ENCODE measurements at regions not wholly inside any gene's neighbourhood (a gene's known extent, or its start where the extent isn't known, plus 50 kb on each side); places are given as distances from the start of the nearest gene placed in this dataset.

DNA sequence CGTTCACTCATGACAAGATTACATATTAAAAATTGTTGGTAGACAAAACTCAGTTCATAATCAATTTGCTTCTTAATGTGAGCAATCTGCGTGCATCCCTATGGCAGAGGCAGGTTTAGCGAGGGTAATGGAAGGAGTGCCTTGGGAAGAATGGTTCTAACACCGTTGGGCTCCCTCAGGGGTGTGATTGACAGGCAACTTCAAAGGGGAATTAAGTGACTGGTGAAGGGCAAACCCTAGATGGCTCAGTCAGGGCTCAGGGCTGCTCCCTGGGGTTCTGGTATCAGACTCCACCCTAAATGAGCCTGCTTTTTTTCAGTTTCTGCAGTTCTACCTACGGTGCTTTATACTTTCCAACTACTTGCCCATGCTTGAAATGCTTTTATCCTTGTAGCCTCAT lies 419.5 kb upstream of the CELF4 start:
- no peak for DNase-seq

- no peak for DNase-seq
Observed at GRCh38 chr18:37980556-37980955, 415.0 kb upstream of the CELF4 start.

GRCh38 chr18:37975446-37975845 lies 409.8 kb upstream of the CELF4 start:
- DNase-seq = no peak

DNA sequence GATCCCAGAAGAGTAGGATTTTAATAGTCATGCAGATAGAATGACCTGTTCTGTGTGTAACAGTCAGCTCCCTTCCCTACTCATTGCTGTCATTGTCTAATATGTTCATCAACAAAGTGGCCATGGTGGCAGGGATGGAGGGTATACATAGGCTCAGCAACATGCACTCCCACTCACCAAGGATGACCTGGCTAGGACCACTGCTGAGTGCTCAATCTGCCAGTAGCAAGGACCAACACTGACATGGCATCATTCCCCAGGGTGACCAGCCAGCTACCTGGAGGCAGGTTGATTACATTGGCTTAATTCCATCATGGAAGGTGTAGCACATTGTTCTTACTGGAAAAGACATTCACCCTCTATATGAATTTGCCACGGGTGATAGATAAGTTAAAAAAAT lies 401.7 kb upstream of the CELF4 start:
- DNase-seq = no peak

DNA sequence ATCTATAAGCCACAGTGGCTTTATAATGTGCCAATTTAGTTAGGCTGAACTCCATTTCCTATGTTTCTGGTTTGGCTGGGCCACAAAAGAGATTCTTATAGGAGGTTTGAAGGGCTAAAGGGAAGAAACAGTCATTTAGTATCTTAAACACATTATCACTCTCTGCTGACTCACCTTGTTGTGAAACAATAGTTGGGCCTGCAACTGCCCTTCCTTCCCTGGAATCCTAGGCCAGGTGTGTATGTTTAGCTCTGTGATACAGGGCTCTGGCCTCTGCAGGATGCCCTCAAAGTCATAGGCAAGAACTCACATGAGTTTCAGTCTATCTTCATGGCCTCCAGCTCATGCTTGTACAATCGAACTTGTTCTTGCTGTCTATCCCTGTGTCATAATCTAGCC lies 400.0 kb upstream of the CELF4 start:
- no peak for DNase-seq

- no peak for DNase-seq
Observed at GRCh38 chr18:37964885-37965571, 399.4 kb upstream of the CELF4 start.

GRCh38 chr18:37963837-37964236 lies 398.2 kb upstream of the CELF4 start:
- no peak for DNase-seq

DNA sequence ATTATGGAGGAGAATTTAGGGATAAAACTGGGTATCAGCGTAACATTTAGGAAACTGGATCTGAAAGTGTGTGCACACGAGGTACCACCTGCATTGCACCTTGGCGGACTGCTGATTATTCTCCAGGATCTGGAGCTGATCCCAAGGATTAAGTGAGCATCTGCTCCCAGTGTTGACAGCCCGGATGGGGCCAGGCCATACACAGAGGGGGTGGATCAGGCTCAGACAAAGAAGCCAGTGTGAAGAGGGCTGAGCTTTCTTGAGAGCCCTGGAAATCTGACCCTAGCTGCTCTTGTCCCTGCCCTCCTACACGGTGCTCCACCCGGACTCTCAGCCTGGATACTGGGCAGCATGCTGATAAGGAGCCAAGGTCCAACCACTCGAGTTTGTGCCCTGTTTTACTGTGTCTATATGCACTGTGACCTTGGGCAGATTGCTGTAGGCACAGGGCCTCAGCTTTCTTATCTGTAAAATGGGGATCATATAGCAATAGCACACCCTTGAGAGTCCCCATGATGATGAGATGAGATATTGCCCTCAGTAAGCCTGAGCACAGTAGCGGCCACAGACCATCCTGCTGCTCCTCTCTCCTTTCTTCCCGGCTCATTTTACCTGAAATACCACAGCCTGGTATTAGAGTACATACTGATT lies 396.8 kb upstream of the CELF4 start:
- no peak for DNase-seq

DNA sequence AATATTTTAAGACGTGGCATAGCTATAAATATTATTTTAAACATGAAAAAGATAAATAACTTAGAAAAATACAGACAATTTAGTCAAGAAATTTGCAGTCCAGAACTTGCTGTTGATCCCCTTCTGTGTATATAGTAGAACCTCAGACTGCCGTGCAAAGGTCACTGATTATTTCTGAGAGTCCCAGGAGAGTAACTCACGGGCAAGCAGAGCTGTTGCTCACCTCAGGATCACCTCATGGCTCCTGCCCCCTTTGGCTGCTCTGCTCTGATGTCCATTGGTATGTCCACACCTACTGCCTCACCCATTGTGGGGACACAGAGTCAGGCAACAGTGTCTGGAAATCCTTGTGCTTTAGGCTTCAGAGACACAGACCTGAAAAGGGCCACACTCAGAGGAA lies 392.9 kb upstream of the CELF4 start:
- no peak for DNase-seq

- no peak for DNase-seq
Observed at GRCh38 chr18:37956902-37957301, 391.3 kb upstream of the CELF4 start.

DNA sequence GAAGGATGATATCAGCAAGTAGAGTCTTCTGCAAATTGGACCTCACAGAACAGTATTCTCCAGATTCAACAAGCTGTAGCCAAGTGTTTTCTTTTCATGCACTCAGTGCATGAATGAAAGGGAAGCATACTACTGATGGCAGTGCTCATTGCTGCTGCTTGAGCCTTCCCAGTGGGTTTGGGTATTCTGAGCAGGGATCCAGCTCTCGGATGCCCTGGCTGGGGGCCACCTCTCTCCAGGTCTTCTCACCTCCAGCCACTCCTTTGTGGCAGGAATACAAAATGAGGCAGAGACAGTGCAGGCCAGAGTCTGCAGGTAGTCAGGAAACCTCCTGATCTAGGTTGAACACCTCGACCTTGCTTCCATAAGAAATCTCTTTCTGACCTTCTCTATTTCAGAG lies 390.4 kb upstream of the CELF4 start:
- DNase-seq = no peak

GRCh38 chr18:37955201-37955600 lies 389.6 kb upstream of the CELF4 start:
- no peak for DNase-seq

GRCh38 chr18:37953876-37954275 lies 388.3 kb upstream of the CELF4 start:
- no peak for DNase-seq

DNA sequence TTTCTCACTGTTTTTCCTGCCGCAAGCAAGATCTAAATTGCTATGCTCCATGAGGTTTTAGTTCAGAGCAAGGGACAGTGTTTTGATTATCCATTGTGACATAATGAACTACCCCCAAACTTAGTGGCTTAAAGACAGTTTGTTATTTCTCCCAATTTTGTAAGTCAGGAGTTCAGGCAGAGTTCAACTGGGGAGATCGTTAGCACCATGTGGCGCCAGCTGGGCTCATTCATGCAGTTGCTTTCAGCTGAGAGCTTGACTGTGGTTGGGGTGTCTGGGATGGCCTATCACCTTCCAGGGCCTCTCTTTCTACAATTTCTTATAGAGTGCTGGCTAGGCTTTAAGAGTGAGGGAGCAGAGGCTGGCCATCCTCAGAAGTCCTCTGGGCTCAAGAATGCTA lies 382.9 kb upstream of the CELF4 start:
- DNase-seq = no peak

DNA sequence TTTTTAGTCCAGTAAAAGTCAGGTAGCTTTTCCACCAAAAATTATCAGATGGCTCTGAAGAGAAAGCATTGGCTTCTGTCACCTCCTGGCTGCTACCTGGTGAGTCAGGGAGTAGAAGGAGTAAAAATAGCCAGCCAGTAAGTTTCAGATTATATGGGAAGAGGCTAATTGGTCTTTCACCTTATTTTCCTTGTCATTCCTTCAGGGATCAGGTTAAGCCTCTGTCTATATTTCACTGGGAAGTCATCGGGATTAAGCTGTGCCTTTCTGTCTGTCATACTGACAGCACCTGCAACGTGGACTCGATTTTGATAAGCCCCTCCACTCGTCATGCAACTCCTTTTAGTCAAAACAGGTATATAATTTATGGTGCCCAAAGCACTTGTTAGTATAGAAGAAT lies 380.7 kb upstream of the CELF4 start:
- no peak for DNase-seq

GRCh38 chr18:37944700-37945270 lies 379.2 kb upstream of the CELF4 start:
- no peak for DNase-seq

GRCh38 chr18:37937287-37937686 lies 371.7 kb upstream of the CELF4 start:
- no peak for DNase-seq

DNA sequence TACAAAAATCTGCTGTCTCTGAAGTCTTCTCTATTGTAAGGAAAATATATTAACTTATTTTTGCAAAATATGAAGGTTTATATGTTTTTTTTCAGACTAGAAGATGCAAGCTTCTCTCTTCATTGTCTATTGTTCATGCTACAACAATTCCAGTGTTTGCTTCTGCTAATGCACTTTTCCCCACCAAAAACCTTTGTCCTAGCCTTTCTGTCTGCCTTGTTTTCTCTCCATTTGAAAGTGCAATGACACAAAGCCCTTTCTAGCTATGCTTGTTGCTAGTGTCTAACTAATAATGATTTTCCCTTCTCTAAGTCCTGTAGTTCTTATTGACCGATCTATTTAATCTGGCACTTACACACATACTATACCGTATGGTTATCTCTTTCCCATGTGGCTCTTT lies 369.5 kb upstream of the CELF4 start:
- DNase-seq = no peak

DNA sequence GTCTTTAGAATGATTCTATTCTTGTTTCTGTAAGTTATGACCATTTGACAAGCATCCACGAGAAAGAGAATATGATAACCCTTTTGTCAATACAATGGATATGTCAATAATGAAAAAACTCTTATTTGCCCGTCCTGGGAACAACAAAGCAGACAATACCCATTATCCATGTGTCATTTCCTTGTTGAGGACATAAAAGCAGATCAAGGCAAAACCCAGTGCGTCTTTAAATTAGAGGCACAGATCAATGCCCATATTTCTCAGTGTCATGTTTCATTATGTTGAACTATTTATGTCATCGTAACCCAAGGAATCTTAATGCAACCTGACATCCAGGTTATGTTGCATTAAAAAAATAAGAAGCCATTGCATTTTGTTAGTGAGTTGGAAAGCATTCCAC lies 365.0 kb upstream of the CELF4 start:
- no peak for DNase-seq

DNA sequence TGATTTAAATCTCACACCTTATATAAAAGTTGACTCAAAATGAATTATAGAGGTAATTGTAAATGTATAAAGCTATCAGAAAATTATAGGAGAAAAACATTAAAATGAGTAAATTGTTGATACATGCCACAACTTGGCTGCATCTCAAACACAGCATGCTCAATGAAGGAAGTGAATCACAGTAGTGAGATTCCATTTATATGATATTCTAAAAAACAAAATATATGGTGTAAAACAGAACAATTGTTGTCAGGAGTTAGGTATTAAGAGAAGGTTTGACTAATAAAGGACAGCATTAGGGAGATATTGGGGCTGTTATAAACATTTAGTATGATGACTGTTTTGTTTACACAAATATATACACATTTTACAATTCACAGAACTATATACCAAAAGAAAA lies 356.6 kb upstream of the CELF4 start:
- no peak for DNase-seq

- DNase-seq = no peak
Observed at GRCh38 chr18:37920865-37921264, 355.3 kb upstream of the CELF4 start.

GRCh38 chr18:37913051-37913450 lies 347.5 kb upstream of the CELF4 start:
- DNase-seq = no peak

DNA sequence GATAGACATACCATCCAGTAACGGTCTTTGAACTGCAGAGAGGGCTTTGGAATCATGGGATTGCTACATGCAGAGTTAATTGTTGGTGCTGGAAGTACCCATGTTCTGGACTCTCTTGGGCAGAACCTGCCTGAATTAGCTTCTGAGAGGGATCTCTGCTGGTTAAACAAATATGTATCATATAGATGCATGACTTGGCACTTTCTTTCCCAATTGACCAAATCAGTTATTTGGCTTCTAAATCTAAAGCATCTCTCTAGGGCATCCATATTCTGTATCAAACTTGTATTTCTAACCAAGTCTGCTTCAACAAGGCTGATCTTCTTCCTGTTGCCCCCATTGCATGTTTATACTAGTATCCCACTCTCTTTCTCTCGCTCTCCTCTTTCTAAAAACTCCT lies 336.7 kb upstream of the CELF4 start:
- DNase-seq = no peak

DNA sequence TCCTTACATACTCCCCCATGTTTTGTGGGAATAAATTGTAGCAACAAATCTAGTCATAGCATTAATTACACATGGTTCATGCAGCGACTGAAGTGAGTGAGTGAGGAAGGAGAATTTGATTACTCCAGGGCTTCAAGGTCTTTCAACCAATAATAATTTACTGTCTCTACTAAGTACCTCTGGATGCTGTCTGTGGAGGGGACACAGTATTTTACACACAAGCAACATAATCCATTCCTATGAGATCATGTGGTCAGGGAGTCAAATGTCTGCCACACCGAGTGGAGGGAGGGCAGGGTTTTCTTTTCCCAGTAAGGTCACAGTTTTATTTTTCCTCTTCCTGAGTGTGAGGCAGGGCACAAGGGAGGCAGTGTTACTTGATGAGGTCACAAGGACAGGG lies 334.7 kb upstream of the CELF4 start:
- DNase-seq = no peak

- no peak for DNase-seq
Observed at GRCh38 chr18:37889963-37890362, 324.4 kb upstream of the CELF4 start.

All from activated effector memory CD4-positive, alpha-beta T cell treated with anti-CD3 and anti-CD28 coated beads, Interleukin-2, amount 50 U/mL, for 16 hours (primary cell).